ENCODE measurements at regions not wholly inside any gene's neighbourhood (a gene's known extent, or its start where the extent isn't known, plus 50 kb on each side); places are given as distances from the start of the nearest gene placed in this dataset.

DNA sequence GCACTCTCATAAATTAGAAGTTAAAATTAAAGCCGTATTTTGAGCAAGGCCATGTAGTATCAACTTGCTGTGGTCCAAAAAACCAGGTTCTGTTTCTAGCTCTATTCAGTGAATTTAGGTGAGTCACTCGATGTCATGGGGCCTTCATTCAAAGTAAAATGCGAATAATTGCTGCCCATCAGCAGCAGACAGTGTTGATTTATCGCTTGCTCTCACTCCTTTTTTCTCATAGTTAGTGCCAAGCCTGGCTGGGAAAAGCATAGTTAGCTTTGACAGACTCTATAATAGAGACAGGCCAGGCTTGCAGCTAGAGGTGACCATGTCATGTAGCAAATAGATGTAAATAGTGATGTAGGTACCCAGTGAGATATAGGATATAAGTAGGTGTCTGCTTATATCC is 136.0 kb downstream of the EDN1 start:
- DNase-seq = no peak

DNA sequence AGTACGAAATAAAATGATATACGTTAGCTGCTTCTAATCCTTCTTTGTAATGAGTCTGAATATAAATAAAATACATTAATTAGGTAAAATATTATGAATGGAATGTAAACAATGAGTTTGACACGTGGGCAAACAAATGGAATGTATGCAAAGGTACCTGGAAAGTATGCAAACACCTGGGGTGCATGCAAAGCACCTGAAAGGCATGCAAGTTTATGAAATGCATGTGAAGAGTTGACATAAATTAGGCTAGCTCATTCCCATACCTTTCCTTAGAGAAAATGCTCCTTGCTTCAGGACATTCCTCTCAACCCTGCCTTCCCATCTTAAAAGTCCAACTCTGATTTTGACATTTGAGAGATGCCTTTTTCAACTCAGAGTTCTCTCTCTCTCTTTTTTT is 140.9 kb downstream of the EDN1 start:
- no peak for DNase-seq

DNA sequence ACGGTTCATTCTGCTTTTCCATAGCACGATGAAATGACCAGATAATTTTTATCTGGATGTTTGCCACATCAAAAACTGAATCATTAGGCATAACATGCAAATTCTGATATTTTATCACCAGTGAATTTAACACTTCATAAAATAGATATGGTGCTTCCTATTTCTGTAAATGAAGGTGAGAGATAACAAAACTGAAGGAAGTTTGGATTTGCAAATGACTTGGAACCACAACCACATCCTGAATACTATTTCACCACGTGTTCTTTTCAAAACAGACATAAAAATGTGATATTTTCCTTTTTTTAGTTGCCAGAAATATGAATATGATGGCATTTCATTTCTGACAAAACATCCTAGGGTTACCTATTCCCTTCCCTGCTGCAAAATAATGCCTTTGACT is 146.1 kb downstream of the EDN1 start:
- DNase-seq = no peak

DNA sequence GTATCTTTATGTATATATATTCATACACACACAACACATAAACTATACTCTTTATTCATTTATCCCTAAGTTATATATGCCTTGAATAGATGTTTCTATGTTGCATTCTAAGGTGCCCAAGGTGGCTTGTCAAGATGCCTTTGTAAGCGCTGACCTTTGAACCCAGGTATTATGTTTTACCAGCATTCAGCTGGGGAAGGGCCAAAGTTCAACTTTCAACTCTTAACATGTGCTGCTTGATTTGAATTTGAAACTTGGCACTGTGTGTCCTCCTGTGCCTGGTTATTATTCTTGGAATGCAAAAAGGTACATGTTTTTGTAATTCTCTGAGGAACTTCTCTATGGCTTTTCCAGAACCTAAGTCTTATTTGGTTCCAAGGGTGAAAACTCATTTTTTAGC is 146.5 kb downstream of the EDN1 start:
- DNase-seq = no peak

DNA sequence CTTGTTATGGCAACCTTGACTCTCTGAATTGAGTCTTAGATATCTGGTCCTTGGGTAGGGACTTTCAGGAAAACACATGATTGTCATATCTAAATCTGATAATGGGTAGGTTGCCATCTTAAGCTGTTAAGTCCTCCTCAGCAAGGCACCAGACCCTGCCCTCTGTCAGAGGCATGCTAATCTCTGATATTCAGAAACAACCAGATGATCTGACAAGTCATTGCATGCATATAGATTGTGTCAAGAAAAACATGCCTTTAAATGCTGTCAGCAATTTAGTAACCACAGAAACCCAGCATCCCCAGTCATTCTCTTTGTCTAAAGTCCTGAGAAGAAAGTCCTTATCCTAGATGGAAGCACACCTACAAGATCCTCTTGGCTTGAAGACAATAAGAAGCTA is 149.1 kb downstream of the EDN1 start:
- no peak for DNase-seq

DNA sequence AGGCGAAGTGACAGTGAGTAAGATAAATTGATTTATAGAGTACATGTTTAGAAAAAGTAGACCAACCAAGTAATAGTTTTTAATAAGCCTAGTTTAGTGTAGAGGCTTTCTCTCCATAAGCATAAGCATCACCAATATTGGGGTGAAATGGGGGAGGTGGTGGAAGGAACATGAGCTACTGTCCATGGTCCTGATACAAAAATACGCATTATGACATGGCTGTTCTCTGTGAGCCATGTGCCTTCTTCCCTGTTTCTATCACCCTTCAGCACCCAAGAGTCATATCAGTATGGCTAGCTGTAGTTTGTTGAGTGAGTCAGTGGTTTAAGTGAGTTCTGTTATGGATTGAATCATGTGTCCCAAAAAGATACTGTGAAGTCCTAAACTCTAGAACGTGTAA is 150.8 kb downstream of the EDN1 start:
- DNase-seq = no peak

DNA sequence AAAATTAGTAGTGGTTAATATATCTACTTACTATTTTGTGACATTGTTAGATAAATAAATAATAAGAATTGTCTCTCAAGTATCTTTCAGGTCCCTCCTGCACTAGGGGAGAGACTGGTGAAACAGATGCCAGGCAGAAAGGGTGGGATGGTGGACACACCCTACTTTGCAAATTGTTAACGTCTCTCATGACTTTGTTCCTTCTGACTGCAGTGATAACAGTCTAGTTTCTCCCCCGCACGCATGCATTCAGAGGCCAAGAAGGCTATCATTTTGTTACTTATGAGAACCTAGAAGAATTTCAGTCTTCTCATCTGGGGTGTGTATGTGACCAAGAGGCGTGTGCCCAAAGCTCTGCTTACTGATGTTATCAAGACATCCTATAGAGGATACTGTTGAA is 152.3 kb downstream of the EDN1 start:
- DNase-seq = no peak

DNA sequence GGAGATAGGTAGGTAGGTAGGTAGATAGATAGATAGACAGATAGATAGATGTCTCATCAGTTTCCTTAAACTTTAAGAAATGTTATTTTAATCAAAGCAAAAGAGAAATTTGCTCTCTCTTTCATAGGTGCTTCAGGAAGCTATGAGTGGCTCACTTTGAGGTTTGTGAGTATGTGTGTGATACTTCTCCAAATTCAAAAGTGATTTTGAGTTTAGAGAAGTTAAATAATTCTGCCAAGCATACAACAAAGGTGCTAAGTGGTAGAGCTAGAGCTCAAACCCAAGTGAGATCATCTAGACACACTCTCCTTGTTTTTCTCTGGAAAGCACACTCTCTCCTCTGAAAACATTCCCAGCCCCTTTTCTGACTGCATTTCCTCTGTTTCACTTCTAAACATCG is 156.2 kb downstream of the EDN1 start:
- DNase-seq = no peak

DNA sequence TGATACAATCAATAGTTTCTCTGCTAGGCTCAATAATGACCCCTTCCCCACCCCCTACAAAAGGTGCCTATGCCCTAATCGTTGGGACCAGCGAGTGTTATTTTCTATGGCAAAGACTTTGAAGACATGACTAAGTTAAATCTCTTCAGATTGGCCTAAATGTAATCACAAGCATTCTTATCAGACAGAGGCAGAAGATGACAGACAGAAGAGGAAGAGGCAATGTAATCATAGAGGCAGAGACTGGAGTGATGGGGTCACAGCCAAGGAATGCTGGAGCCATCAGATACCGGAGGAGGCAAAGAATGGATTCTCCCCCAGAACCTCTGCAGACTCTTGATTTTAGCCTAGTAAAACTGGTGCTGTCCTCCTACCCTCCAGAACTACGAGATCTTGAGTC is 159.3 kb downstream of the EDN1 start:
- no peak for DNase-seq

DNA sequence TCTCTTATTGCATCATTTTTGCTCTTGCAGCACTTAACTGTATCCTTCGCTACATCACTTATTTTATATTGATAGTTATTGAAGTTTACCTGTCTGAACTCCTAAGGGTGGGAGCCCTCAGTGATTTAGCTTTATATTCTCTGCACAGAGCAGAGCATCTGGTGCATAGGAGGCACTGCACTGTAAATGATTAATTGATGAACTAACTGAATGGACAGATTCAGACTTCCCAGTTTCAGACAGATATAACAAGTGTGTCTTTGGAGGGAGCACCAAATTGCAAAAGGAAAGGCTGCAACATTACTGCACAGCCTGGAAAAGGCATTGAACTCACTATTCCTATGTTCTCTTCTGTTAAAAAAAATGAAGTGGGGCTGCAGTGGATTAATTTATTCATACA is 160.3 kb downstream of the EDN1 start:
- DNase-seq = no peak

DNA sequence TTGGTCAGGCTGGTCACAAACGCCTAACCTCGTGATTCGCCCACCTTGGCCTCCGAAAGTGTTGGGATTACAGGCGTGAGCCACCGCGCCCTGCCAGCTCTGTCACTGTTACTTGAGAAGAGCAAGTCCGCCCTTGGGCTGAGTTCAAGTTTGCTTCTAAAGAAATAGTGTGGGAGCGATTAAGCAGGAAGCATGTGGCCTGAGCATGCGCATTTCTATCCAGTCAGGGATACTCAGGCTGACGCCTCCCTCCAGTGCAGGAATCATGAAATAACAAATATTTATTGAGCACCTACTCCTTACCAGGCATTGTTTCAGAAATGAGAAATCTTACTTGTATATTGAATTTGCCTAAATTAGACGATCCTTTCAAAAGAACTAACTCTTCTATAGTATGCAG is 166.2 kb downstream of the EDN1 start:
- no peak for DNase-seq

DNA sequence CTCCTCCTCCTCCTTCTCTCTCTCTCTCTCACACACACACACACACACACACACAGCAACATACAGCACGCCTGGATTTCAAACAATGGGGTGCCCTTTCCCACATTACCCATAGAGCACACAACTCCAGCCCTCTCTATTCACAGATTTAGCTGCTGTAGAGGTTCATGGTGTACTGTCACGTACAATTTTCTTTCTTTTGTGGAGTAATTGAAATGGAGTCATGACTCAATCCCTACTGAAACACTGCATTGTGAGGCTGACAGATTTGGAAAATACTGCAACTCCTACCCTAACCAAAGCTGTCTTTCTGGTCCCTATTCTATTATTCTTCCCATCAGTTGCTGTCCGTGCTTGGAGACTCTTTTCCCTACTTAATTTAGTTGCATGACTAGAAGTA is 166.9 kb downstream of the EDN1 start:
- DNase-seq = no peak

DNA sequence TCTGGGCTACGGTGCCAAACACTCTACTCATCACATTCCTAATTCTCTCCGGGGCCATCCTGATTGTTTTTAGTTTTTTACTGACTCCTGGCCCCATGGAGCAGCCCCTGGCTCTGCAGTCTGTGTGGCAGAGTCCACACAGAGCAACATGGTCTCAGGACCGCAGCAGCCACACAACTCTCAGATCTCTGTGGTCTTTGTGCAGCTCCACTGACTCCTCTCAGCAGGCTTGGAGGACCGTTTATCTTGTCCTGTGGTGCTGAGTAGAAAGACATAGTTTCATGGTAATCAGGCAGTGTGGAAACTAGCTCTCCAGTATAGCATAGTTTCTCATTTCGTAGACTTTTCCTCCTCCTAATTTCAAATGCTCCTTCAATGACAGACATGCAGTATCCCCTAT is 168.4 kb downstream of the EDN1 start:
- no peak for DNase-seq

DNA sequence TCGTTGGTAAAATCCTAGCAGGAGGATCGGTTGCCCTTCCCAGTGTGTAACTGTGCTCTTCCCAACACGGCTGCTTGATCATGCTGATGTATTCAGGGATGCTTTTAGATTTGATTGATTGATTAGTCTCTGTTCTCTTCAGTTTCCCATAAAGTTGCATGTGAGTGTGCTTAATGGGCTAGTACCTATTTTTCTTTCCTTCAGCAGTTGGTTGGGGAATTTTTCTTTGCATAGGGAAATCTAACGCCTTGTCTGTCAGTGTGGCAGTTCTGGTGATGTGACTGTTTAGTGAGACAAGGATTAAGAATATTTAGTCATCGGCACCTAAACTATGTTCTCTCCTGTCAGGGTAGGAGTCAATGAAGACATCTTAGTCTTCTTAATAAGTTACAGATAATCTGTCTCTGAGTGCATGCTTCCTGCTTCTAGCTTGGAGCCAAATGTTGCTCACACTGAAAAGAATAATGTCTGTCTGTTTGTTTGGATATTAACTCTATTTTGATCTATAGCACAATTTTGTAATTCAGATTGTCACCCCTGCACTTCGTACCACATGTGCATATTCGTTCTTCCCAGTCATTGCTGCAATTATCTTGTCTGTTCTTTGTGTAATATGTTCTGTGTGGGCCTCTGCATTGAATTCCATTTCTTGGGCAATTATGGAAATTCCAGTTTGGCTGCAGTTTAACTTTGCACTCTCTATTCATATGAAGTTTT is 169.9 kb downstream of the EDN1 start:
- no peak for DNase-seq

DNA sequence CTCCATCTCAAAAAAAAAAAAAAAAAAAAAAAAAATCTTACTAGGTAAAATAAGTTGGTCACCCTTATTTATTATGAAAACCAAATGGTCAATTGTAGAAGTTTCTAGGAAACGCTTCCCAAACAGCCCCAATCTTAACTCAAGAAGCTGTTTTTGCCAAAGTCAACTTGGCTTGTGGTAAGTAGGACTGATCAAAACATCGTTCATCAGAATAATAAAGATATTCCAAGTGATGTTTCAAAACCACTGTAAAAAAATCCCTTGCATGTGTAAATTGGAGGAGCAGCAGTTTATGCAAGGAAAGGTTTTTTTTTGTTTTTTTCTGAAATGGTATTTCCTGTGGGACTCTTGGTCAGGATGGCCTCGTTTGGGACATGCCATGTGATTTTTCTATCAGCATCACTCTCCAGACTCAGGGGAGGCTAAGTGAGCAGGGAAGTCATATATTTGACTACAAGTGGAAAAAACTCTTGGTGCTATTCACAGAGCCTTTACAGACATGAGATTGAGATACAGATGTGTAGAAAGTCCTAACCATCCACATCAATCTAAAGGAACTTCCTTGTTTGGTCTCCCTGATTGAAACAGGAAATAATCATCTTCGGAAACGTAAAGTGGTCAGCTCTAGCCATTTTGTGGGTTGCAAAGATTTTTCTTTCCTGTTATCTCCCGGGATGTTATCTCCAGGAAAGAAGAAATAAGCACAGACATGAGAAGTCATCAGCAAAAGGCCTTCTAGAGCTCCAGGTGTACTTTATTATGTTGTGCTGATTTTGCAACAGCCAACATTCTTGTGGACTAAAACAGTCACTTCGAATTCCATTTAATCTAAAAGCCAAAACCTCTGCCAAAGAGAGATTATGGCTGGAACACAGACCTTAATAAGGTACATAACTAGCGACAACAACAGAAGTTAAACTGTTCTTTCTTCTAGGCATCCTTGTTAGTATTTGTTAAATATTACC is 177.8 kb downstream of the EDN1 start:
- no peak for DNase-seq

DNA sequence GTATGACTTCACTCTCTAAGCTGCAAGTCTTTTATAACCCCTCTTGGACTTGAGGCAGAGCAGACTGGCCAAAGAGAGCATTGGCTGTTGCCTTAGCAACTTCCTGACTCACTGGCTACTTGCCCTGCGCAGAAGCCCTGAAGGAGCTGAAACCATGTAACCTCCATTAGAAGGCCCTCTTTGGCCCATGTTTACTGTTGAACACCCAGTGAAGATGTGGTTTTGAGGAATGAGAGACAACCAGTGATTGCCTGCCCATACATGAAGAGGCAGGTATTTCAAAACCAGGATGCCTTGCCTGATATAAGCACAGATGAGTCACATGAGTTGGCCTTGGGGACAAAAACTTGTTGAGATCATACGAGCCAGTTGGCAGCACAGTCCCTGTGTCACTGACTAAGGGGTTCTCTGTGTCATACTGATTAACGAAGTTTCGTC is 182.5 kb downstream of the EDN1 start:
- no peak for DNase-seq

DNA sequence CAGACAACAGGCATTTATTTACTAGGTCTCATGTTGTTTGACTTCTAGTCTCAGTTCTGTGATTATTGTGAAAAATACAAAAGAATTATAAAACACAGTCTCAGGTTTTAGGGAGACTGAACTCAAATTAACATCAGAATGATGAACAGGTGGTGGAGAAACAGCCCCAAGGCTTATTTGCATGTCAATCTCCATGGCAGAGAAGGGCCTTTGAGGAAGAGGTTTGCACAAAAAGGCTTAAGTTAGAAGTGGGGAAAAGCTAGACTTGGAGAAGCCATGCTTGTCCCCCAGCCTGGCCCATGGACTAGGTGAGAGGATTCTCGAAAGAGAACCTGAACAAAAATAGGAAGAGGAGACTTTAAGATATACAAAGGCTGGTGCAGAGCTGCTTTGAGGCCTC is 183.3 kb downstream of the EDN1 start:
- no peak for DNase-seq

DNA sequence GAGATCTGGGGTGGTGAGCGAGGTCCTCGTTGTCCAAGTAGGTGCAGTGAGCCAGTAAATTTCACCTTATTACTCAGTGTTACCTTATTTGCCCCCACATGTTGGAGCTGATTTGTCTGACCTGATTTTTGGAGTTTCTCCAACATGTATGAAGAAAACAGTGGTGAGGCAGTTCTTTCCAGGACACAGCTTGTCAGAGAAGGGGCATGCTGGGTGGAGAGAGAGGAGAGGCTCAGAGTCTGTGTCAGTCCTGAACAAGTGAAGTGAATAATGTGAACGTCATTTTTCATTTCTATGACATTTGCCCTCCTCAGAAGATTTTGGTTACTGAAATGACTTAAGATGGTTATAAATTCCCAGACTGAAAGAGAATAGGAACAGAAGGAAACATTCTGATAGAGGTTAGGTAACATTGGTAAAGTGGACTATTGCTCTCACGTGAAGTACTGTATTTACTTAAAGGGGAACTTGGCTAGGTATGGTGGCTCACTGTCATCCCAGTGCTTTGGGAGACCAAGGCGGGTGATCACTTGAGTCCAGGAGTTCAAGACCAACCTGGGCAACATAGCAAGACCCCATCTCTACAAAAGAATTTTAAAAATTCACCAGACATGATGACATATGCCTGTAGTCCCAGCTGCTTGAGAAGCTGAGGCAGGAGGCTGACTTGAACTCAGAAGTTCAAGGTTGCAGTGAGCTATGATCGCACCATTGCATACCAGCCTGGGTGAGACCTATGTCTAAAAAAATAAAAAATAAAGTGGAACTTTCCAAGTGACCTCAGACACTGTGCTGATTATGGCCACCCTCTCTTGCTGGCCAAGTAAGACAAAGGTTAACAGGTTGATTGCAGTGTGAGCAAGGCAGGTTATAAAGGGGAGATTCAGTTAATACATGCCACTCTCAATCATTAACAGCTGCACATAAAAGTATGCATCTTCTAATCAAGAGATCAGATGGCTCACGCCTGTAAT is 184.3 kb downstream of the EDN1 start:
- DNase-seq = no peak

DNA sequence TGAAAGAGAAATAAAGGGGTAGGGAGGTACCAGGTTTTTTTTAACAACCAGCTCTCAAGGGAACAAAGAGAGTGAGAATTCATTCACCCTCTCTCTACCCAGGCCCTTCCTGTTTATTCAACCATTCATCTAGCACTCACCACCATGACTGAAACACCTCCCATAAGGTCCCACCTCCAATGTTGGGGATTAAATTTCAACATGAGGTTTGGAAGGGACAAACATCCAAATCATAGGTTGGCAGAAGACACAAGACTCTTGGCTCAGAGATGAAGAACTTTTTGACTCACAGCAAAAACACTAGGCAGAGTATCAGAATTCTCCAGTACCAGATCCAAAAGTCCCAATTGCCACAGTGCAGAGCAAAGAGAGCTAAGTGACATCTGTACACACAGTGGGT is 186.3 kb downstream of the EDN1 start:
- no peak for DNase-seq

DNA sequence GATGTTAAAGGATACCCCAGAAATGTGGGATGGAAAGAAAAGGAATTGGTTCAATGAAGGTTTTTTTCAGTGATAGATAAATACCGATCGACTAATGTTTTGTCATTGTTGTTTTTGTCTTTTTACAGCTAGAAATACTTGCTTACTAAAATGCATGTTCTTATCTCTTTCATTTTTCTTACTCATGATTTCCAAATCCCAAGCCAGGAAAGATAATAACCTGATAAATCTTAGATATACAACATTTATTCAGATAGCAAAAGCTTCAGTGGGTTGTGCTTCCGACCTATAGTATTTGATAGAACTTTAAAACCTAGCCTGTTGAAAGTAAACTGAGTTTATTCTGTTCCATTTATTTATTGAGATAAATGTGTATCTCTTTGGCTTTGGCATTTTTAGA is 187.5 kb downstream of the EDN1 start:
- no peak for DNase-seq

DNA sequence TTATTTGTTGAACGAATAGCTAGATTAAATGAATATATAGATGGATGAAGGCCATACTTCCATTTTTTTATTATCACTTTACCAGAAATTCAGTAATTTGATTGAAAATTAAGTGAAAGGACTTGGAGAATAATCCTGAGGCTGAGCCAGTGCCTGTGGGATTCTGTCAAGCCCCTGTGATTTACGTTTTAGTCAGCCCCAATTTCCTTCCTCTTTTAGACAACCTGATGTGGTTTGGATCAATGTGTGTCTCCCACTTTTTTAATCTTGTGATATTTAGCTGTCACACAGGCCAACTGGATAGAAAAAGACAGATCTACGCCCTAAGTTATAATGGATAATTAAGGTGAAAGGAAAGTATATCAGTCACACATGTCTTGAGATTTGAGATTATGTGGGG is 188.8 kb downstream of the EDN1 start:
- DNase-seq = no peak

DNA sequence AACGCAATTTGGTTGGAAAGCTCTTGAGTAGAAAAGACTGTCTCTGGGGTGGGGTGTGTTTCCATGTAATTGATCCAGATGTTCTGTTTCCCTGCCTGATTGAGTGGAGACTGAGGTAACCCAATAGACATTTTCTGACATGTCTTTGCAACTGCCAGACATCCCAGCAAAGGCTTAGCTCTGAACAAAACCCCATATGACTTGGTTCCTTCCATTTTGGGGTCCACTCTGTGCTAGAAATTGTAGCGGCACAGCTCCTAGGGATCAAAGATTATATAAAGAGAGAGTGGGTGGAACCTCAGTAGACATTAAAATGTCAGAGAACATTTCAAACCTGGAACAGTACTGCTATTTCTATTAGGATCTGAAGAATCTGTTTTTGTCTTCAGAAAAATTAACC is 189.3 kb downstream of the EDN1 start:
- DNase-seq = no peak

DNA sequence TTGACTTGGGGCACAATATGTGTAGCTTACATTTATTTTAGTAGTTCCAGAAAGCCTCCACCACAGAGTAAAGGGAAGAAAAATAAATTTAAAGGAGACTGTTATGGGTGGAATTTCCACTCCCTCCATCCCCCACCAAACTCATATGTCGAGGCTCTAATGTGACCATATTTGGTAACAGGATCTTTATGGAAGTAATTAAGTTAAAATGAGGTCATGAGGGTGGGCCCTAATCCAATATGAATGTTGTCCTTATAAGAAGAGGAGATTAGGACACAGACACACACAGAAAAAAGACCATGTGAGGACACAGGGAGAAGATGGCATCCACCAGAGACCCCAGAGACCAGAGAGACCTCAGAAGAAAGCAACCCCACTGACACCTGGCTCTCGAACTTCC is 189.7 kb downstream of the EDN1 start:
- no peak for DNase-seq
